ENCODE measurements at regions not wholly inside any gene's neighbourhood (a gene's known extent, or its start where the extent isn't known, plus 50 kb on each side); places are given as distances from the start of the nearest gene placed in this dataset.
"Not testable (repeated sequence)": the region's sequence is repeated elsewhere in the genome, so short reads cannot be mapped to it uniquely, and the experiment has no call there.

DNA sequence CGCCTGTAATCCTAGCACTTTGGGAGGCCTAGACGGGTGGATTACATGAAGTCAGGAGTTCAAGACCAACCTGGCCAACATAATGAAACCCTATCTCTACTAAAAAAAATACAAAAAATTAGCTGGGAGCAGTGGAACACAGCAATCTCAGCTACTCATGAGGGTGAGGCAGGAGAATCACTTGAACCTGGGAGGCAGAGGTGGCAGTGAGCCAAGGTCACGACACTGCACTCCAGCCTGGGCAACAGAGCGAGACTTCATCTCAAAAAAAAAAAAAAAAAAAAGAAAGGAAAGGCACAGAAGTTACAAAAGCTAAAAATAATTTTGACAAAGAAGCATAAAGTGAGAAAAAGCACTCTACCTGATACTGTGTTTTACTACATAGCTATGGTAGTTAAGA is 618.1 kb downstream of the PDHA2 start:
- not testable (repeated sequence) for DNase-seq

DNA sequence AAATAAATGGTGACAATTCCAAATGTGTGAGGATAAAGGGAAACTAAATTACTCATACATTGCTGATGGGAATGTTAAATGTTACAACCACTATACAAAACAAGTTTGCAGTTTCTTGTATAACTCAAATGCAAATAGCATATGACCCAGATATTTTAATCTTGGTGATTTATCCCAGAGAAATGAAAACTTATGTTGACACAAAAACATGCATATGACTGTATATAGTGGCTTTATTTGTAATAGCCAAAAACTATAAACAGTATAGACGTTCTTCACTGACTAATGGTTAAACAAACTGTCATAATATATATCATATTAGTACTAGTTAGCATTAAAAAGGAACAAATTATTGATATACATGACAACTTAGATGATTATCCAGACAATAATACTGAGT is 619.2 kb downstream of the PDHA2 start:
- DNase-seq: no peak

DNA sequence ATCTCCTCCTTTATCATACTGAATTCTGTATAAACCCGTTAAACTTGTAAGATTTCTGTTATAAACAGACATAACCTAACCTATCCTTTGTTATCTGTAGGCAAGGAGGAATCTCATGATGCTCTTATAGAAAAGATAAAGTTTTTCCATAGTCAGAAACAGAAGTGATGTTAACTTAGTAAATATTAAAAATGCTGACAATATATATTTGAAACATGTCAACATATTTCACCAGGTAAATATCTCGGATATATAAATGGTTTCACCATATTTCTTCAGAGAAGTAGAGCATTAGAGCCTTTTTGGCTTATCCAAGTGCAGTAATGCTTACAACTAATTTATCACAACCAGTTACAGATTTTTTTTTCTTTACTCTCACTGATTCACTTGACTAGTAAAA is 625.9 kb downstream of the PDHA2 start:
- DNase-seq: no peak

DNA sequence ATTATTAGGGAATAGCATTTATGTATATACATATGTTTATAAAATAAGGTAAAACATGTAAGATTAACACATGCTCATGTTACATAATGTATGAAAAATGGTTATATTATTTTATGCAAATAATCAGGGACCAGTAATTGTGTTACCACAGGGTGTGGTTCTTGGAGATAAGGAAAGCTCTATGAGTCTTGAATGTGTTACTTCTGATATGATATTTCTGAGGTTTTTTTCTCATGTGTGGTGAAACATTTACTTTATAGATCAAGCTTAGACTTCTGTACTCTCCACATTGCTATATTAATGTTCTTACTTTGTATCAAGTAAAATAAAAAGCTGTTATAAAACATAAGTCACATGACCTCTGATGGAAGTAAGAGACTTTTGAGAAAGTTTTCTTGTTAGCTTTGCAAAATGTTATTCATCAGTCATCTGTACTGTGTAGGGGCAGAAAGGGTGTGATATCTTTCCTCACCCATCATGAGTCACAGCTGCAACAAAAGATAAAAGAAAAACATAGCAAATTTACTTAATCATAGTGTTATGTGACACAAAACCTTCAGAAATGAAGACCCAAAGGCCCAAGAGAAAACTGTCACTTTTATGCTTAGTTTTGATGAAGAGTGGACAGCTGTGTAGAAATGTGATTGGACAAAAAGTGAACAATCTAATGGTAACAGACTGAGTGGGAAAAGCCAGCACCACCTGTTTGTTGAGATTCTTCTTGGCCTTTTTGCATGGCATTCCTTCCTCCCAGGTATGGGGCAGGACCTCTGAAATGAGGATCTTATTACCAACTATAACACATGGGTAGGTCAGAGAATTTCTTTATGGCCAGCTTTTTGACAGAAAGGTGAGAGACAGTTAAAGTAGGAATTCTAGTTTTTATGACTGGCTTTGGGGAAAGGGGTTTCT is 632.3 kb downstream of the PDHA2 start:
- DNase-seq: no peak

DNA sequence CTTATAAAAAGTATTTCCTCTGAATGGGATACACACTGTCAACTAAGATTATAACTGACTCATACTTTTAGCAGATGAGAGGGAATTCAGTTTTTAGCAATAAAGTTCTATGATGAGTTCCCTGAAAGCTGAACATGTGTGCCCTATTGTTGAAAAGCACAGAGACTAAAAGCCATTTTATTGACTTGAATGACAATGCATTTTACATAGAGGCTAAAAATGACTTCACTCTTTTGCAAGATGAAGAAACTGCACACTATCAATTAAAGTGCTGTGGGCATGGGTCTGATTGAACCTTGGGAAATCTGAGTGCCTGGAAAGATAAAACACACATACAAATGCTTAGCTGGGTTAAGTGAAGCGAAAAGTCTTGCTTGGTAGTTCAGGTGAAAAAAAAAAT is 633.4 kb downstream of the PDHA2 start:
- no peak for DNase-seq

DNA sequence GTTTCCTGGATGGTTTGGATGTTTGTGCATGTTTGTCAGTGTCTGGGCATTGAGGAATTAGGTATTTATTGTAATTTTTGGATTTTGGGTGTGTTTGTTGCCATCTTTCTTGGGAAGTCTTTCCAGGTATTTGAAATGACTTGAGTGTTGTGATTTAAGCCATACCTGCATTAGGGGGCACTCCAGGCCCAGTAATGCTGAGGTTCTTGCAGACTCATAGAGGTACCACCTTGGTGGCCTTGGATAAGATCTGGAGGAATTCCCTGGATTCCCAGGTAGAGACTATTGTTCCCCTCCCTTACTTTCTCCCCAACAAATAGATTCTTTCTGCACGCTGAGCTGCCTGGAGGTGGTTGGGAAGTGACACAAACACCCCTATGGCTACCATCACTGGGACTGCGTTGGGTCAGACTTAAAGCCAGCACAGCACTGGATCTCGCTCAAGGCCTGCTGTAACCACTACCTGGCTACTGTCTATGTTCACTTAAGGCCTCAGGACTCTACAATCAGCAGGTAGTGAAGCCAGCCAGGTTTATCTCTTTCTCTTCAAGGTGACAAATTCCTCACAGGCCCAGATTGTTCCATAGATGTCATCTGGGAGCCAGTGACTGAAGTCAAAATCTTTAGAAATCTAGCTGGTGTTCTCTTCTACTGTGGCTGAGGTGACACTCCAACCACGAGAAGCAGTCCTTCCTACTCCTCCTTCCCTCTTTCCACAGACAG is 643.6 kb downstream of the PDHA2 start:
- no peak for DNase-seq

DNA sequence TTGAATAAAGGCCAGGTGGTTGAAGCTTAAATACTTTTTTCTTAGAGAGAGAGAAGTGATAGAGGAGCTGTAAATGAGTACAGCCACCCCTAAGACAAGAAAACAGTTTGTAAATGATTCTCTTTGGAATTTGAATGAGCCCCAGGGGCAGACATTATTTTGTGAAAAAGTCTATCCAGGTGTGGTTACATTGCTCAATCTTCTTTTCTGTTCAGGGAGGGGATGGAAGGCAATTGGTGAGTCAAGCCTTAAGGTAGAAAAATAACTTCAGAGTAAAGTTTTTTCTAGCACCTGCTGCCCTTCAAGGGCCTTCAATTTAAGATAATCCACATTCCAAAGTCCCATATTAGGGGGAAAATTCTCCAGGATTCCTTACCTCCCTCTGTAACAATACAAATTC is 646.7 kb downstream of the PDHA2 start:
- no peak for DNase-seq

DNA sequence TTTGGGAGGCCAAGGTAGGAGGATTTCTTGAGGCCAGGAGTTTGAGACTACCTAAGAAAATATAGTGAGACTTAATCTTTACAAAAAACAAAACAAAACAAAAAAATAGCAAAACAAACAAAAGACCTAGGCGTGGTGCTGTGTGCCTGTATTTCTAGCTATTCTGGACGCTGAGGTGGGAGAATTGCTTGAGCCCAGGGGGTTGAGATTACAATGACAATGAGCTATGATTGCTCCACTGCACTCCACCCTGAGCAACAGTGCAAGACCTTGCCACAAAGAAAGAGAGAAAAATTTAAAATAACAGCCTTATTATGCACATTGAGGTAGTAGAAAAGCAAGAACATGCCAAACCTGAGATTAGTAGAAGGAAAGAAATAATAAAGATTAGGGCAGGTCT is 657.7 kb downstream of the PDHA2 start:
- DNase-seq: no peak

DNA sequence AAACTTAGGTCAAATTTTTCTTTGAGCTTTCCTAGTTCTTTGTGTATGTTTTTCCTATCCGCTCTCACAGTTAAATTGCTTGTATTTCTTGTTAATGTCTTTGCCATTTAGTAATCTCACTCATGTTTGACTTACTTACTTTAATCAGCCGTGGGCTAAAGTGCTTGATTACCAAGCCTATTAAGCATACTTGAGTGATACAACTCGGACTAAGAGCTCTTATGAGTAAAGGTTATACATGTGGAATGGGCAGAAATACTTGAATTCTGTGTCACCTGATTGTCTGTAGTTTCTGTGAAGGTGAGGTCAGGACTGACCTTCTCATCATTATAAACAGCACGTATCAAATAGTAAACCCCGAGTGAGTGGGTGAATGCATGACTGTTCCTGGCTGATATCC is 664.5 kb downstream of the PDHA2 start:
- DNase-seq: no peak

DNA sequence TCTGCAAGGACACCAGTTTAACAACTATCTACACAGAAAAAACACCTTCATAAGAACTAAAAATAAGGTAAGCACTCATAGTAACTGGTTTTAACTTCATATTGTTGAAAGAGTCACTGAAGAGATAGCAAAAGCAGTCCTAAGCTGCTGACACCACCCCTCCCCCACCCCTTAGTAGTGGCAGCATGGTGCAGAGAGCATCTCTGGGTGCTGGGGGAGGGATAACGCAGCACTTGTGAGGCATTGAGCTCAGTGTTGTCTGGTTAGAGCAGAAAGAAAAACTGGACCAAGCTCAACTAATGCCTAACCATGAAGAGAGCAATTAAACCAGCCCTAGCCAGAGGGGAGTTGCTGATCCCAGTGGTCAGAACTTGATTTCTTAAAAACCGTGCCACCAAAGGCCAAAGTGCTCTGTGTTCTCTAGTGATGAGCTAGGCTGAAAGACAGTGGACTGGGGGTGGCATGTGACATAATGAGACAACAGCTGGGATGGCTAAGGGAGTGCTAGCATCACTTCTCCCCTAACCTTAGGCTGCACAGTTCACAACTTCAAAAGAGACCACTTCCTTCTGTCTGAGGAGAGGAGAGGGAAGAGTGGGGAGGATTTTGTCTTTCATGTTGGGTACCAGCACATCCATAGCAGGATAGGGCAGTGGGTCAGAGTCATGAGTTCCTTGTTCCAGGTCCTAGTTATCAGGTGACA is 669.3 kb downstream of the PDHA2 start:
- no peak for DNase-seq

DNA sequence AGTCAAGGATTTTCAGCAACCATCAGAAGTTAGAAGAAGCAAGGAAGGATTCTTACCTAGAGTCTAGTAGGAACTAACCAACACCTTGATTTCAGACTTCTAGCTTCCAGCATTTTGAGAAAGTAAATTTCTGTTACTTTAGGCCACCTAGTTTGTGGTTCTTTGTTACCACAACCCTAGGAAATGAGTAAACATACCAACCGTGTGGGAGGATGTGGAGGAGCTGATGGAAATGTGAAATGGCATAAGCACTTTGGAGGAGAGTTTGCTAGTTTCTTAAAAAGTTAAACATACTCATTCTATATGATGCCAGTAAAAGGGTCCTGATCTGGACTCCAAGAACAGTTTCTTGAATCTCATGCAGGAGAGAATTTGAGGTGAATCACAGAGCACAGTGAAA is 679.4 kb downstream of the PDHA2 start:
- DNase-seq: peak; percentile 1

DNA sequence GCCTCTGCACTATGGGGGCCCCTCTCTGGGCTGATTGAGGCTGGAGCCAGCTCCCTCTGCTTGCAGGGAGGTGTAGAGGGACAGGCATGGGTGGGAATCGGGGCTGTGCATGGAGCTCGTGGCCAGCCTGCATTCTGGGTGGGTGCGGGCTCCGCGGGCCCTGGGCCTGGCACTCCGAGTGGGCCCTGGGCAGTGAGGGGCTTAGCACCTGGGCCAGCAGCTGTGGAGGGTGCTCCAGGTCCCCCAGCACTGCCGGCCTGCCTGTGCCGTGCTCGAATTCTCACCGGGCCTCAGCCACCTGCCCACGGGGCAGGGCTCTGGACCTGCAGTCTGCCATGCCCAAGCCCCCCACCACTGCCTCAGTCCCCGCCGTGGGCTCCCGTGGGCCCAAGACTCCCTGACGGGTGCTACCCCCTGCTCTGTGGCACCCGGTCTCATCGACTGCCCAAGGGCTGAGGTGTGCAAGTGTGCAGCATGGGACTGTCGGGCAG is 681.2 kb downstream of the PDHA2 start:
- DNase-seq: no peak

DNA sequence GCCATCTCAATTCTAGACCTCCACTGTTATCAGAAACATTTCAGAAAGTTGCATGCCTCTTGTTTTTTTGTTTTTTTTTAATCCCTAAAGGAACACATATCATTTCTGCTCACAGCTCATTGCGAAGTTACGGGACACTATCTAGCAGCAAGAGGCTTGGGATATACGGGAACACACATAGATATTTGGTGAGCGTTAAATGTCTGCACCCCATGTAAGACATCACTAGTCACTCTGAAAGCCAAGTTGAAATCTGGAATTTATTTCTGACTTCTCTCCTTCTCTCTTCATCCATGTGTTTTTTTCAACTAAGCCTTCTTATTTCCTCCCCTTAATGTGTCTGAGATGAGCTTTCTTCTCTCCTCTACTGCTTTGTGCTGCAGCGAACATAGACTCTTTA is 683.7 kb downstream of the PDHA2 start:
- no peak for DNase-seq

DNA sequence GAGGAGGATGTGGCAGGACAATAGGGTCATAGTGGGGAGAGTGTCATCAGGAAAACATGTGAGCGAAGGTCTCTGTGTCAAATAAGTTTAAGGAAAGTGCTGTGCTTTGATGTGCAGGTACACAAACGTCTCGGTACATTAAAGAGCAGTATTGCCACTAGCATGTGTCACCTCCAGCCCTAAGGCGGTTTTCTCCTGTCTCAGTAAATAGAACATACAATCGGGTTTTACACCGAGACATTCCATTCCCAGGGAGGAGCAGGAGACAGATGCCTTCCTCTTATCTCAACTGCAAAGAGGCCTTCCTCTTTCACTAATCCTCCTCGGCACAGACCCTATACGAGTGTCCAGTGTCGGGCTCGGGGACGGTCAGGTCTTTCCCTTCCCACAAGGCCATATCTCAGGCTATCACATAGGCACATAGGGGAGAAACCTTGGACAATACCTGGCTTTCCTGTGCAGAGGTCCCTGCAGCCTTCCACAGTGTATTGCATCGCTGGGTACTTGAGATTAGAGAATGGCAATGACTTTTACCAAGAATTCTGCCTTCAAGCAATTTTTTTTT is 684.5 kb downstream of the PDHA2 start:
- no peak for DNase-seq

DNA sequence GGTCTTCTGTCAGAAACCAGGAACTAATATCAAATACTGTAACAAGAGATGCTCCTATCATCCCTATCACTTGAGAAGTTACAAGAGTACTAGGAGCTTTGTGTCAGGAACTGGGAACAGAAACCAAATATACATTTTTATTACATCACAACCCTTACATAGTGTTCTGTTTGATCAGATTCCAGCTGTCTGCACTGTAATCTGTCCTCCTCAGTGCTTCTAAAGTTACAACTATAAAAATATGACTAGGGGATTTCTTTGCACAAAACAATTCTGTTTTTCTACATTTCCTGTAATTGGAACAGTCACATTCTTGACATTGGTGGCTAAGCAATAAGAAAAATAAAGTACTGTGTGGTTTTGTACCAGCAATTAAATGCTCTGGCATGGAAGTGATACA is 686.0 kb downstream of the PDHA2 start:
- no peak for DNase-seq

DNA sequence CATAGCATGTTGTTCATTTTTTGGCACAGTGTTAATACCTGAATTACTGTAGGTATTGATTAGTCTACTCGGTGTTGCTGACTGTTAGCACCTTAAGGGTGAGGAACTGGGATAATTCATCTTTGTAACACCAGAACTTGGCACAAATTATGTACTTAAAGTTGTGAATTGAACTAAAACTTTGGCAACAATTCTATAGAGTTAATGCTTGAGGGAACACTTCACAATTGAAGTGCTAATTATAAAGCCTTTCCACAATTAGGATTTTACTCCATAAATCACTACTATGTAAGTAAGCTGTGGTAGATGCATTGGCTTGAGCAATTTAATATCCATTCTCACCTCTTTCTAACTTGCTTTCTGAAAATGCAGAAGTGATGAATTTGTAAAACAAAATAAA is 686.7 kb downstream of the PDHA2 start:
- DNase-seq: no peak

DNA sequence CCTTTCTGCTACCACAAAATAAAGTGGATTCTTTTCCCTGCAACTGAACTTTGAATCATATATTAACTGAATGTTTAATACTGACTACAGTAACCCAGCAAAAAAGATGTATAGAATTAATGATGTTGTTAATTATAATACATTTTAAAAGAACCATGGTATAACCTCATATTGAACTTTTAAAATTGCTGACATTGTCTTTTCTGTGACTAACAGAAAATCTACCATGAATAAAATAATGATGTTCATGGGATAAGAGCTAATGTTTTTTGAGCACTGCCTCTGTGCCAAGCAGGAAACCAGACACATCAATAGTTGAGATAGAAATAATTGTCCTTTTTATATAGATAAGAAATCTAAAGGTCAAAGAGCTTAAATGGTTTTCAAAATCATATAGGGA is 691.9 kb downstream of the PDHA2 start:
- DNase-seq: no peak

DNA sequence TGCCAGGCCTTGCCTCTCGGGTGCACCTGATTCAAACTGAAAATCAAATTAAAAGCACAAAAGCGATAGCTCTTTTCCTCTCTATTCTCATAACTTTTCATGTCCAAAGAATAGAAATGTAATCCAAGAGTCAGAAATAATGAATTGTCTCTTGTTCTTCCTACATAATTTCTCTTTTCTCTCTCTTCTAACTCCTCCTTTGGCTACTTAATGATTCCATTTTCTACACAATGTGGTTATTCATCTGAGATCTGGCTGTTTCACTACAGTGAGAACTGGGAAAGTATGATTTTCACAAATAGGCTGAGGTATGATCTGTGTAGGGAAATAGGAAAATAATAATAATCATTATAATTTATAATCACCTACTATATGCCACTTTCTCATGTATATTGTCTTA is 703.5 kb downstream of the PDHA2 start:
- DNase-seq: no peak

DNA sequence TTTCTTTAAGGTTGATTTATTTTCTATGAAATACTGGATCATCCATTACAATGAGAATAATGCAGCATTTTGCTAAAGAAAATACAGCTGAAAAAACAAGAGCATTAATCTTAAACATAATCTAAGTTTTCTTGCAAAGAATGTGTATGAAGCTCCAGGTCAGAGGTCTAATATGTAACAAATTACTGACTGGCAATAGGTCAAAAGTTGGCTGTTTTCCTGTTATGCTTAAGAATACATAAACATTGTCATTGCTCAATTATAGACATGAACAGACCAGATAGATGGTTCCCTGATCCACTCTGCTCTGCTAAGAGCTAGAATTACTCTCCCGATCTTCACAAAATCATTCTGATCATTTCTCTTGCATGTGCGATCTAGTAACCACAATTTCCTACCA is 718.6 kb downstream of the PDHA2 start:
- DNase-seq: no peak

DNA sequence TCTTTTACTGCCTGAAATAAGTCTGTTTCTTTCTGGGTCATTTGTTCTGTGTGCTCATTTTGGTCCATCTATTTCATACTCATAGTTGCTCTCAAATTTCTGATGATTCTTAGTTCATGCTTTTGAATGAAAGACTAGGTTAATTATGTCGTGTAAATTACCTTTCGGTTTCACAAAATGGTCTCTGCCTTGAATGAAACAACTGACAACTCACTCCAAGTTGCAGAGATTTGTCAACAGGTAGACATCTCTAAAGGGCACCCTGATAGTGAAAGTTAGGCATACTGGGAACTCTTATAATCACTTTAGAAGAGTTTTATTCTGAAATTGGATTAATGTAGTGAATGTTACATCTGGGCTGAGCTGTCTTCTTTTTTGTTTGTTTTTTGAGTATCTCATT is 726.9 kb downstream of the PDHA2 start:
- DNase-seq: no peak

DNA sequence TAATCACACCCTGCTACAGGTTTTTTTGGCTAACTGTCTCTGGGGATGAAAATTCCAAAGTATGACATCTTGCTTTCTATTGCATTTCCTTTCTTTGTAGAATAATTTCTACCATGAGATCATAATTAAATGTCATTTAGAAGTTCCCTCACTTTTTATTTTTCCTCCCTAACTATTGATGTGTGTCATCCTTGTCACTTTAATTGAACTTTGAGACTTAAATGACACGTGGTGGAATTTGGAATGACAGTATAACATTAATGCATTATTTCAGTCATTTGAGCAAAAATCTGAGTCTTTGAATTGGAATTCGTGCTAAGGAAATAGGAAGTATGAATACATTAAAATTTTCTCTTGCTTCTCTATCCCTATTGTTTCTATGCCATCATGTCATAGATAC is 745.4 kb downstream of the PDHA2 start:
- DNase-seq: no peak

DNA sequence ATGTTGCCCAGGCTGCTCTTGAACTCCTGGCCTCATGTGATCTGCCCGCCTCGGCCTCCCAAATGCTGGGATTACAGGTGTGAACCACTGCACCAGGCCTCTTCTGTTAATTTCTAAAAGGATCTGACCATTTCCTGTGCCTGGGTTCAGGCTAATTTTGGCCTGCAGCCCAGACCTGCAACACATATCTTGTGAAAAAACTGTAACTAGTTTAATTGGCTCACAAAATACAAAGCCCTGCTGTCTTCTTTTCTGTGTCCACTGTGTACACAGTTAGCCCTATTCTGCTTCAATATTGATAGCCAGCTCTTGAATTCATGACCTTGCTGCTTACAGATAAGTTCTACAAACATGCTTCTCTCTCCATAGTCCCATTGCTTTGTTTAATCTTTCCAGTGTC is 753.5 kb downstream of the PDHA2 start:
- DNase-seq: no peak

DNA sequence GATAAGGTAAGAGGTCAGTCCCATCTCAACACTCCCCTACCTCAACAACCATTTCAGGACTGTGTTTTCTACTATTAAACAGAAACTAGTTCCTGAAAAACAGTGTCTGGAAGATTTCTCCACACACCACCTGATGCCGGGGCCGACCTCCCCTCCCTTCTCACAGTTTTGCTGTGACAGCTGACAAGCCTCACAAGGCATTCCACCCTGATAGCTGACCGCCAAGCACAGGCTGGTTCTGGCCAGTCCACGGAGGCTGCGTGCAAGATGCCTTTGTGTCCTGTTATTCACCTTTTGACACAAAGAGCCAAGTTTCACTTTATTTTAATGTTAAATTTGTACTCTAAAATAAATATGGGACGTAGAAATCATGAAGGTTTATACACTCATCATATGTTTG is 758.6 kb downstream of the PDHA2 start:
- DNase-seq: no peak

All from activated CD4-positive, alpha-beta T cell treated with anti-CD3 and anti-CD28 coated beads, Interleukin-2, amount 50 U/mL, for 16 hours (primary cell).